HL-60 (cell line): ENCODE measurements at regions not wholly inside any gene's neighbourhood (a gene's known extent, or its start where the extent isn't known, plus 50 kb on each side); places are given as distances from the start of the nearest gene placed in this dataset.

Source experiments
- CTCF ChIP-seq: IDR thresholded peaks from one replicate; pipeline ENCODE4 v1.5.1; 2011; ENCODE audit warnings: low read length, control low read depth, inconsistent platforms; ENCODE audit not compliant: insufficient read depth
- REST ChIP-seq: IDR thresholded peaks from 2 replicates; pipeline ENCODE4 v1.6.1; 2012; ENCODE audit warnings: low read depth; ENCODE audit not compliant: insufficient replicate concordance

GRCh38 chr2:76320716-76321115 lies 610.0 kb upstream of the GCFC2 start:
- no peak for TF ChIP-seq CTCF
- no peak for TF ChIP-seq REST
